ENCODE measurements at regions not wholly inside any gene's neighbourhood (a gene's known extent, or its start where the extent isn't known, plus 50 kb on each side); places are given as distances from the start of the nearest gene placed in this dataset.

- Mint-ChIP-seq H3K4me1 (no peaks in the 10 kb centered on the region), H3K9me3 (peaks cover 24% of the 10 kb centered on the region), H3K27me3 (ENCODE audit: low read depth) (no peaks in the 10 kb centered on the region), H3K27ac (no peak overlapping the region), H3K4me3 (no peak overlapping the region), H3K36me3 (peaks cover under 1% of the 10 kb centered on the region)
- no peak for DNase-seq (ENCODE audit: low spot score in 2 of 2, unreplicated experiment in 2 of 2)
- TF ChIP-seq CTCF (IDR thresholded peaks at IDR 0.05; ENCODE audit: unreplicated experiment), result no peak
Measured at GRCh38 chr9:10674586-10674985, 61.8 kb upstream of the PTPRD start.

- no peak for DNase-seq (ENCODE audit: low spot score in 2 of 2, unreplicated experiment in 2 of 2)
- TF ChIP-seq CTCF (IDR thresholded peaks at IDR 0.05; ENCODE audit: unreplicated experiment), result no peak
- no peaks in the 10 kb centered on the region for H3K4me1 Mint-ChIP-seq
- H3K27me3 Mint-ChIP-seq (ENCODE audit: low read depth), result no peaks in the 10 kb centered on the region
- peaks cover 2% of the 10 kb centered on the region for H3K36me3 Mint-ChIP-seq
- H3K4me3 Mint-ChIP-seq, result no peak overlapping the region
- H3K27ac Mint-ChIP-seq, result no peak overlapping the region
- H3K9me3 Mint-ChIP-seq, result peaks cover 17% of the 10 kb centered on the region
Measured at GRCh38 chr9:10678010-10678409, 65.2 kb upstream of the PTPRD start.

- DNase-seq (ENCODE audit: low spot score in 2 of 2, unreplicated experiment in 2 of 2), result no peak
- H3K4me3 Mint-ChIP-seq, result no peak overlapping the region
- no peak overlapping the region for H3K27ac Mint-ChIP-seq
- H3K4me1 Mint-ChIP-seq, result no peaks in the 10 kb centered on the region
- no peak for TF ChIP-seq CTCF (IDR thresholded peaks at IDR 0.05; ENCODE audit: unreplicated experiment)
- no peaks in the 10 kb centered on the region for H3K27me3 Mint-ChIP-seq (ENCODE audit: low read depth)
- H3K36me3 Mint-ChIP-seq, result peaks cover 2% of the 10 kb centered on the region
- peaks cover 15% of the 10 kb centered on the region for H3K9me3 Mint-ChIP-seq
Measured at GRCh38 chr9:10678790-10679189, 66.0 kb upstream of the PTPRD start.

- no peak for TF ChIP-seq CTCF (IDR thresholded peaks at IDR 0.05; ENCODE audit: unreplicated experiment)
- Mint-ChIP-seq H3K4me1 (no peaks in the 10 kb centered on the region), H3K36me3 (no peaks in the 10 kb centered on the region), H3K4me3 (no peak overlapping the region), H3K27ac (no peak overlapping the region), H3K27me3 (ENCODE audit: low read depth) (no peaks in the 10 kb centered on the region), H3K9me3 (no peaks in the 10 kb centered on the region)
- DNase-seq (ENCODE audit: low spot score in 2 of 2, unreplicated experiment in 2 of 2), result no peak
Measured at GRCh38 chr9:10686943-10687342, 74.1 kb upstream of the PTPRD start.

GRCh38 chr9:10690546-10690945, 77.7 kb upstream of the PTPRD start:
- no peak overlapping the region for H3K4me3 Mint-ChIP-seq
- no peaks in the 10 kb centered on the region for H3K36me3 Mint-ChIP-seq
- no peak overlapping the region for H3K27ac Mint-ChIP-seq
- DNase-seq (ENCODE audit: low spot score in 2 of 2, unreplicated experiment in 2 of 2), result no peak
- TF ChIP-seq CTCF (IDR thresholded peaks at IDR 0.05; ENCODE audit: unreplicated experiment), result no peak
- H3K4me1 Mint-ChIP-seq, result no peaks in the 10 kb centered on the region
- no peaks in the 10 kb centered on the region for H3K27me3 Mint-ChIP-seq (ENCODE audit: low read depth)
- peaks cover 6% of the 10 kb centered on the region for H3K9me3 Mint-ChIP-seq

- H3K27me3 Mint-ChIP-seq (ENCODE audit: low read depth), result no peaks in the 10 kb centered on the region
- no peak overlapping the region for H3K27ac Mint-ChIP-seq
- H3K4me1 Mint-ChIP-seq, result peaks cover 13% of the 10 kb centered on the region
- no peak for DNase-seq (ENCODE audit: low spot score in 2 of 2, unreplicated experiment in 2 of 2)
- H3K4me3 Mint-ChIP-seq, result no peak overlapping the region
- H3K36me3 Mint-ChIP-seq, result no peaks in the 10 kb centered on the region
- TF ChIP-seq CTCF (IDR thresholded peaks at IDR 0.05; ENCODE audit: unreplicated experiment), result no peak
- peaks cover 9% of the 10 kb centered on the region for H3K9me3 Mint-ChIP-seq
Measured at GRCh38 chr9:10697044-10697443, 84.2 kb upstream of the PTPRD start.
